Caco-2 (cell line): ENCODE measurements at regions not wholly inside any gene's neighbourhood (a gene's known extent, or its start where the extent isn't known, plus 50 kb on each side); places are given as distances from the start of the nearest gene placed in this dataset.

Source experiments
- BruUV-seq: library from RNA; stranded (reverse); fragments of 400-500 nt; replicated peaks from 2 replicates; lab custom pipeline; 2021; lab: Mats Ljungman, UMichigan
- CTCF ChIA-PET: fragments of 300-600 bp; sonication (Branson Sonifier 250); formaldehyde crosslinking; loops from one replicate; lab custom pipeline; 2022; ENCODE audit warnings: antibody characterized with exemption; lab: Charles Lee
- POLR2A ChIA-PET: fragments of 300-600 bp; sonication (Branson Sonifier 250); formaldehyde crosslinking; loops from one replicate; lab custom pipeline; 2022; ENCODE audit warnings: antibody characterized with exemption; lab: Charles Lee
- DNase-seq, 2 experiments: peaks; one replicate each; pipeline versions ENCODE4 v3.0.0 to v3.0.0-alpha.2; 2020 to 2022
- H3K27me3 ChIP-seq: replicated peaks from 2 replicates; pipeline ENCODE4 v1.6.0; 2011; ENCODE audit warnings: low read length; ENCODE audit not compliant: control insufficient read depth, insufficient read depth
- H3K36me3 ChIP-seq: 2 replicates; pipeline ENCODE4 v1.5.1; 2011; ENCODE audit warnings: low read length; ENCODE audit not compliant: control insufficient read depth, insufficient read depth
- H3K4me1 ChIP-seq: fragments of 250-450 bp; sonication (Bioruptor Pico); 2 replicates; pipeline ENCODE4 v1.5.1; 2020; ENCODE audit warnings: mild to moderate bottlenecking
- H3K4me3 ChIP-seq: 2 replicates; pipeline ENCODE4 v1.5.1; 2011; ENCODE audit warnings: low read depth, mild to moderate bottlenecking, control low read depth, low read length
- H3K9me3 ChIP-seq: fragments of 250-450 bp; sonication (Bioruptor Pico); 2 replicates; pipeline ENCODE4 v1.5.1; 2020; ENCODE audit warnings: mild to moderate bottlenecking, moderate library complexity
- H3K27ac Mint-ChIP-seq: one replicate; pipeline ENCODE4 v1.8.0; 2022; ENCODE audit warnings: mixed read lengths; ENCODE audit not compliant: unreplicated experiment
- H3K27me3 Mint-ChIP-seq: one replicate; pipeline ENCODE4 v1.8.0; 2022; ENCODE audit warnings: mixed read lengths; ENCODE audit not compliant: insufficient read depth, unreplicated experiment
- H3K36me3 Mint-ChIP-seq: one replicate; pipeline ENCODE4 v1.8.0; 2022; ENCODE audit warnings: mild to moderate bottlenecking, mixed read lengths; ENCODE audit not compliant: insufficient read depth, unreplicated experiment
- H3K4me1 Mint-ChIP-seq: one replicate; pipeline ENCODE4 v1.8.0; 2022; ENCODE audit warnings: low read depth, mixed read lengths; ENCODE audit not compliant: unreplicated experiment
- H3K4me3 Mint-ChIP-seq: one replicate; pipeline ENCODE4 v1.8.0; 2022; ENCODE audit warnings: mild to moderate bottlenecking, moderate library complexity, mixed read lengths; ENCODE audit not compliant: unreplicated experiment
- H3K9me3 Mint-ChIP-seq: one replicate; pipeline ENCODE4 v1.8.0; 2022; ENCODE audit warnings: mixed read lengths; ENCODE audit not compliant: unreplicated experiment
- CTCF ChIP-seq, 2 experiments: fragments of 200-600 bp in 1 of 2; IDR thresholded peaks; 1 replicate in 1 of 2; 2 replicates in 1 of 2; pipeline versions ENCODE4 v1.5.1 to v1.8.0; 2011 to 2022; ENCODE audit warnings: antibody characterized with exemption in 1 of 2, control low read depth in 1 of 2, inconsistent platforms in 1 of 2, low read depth in 1 of 2, low read length in 1 of 2, mild to moderate bottlenecking in 1 of 2, moderate library complexity in 1 of 2; ENCODE audit not compliant: insufficient read depth in 1 of 2, severe bottlenecking in 1 of 2, unreplicated experiment in 1 of 2
- intact Hi-C: fragments of 100-400 bp; cut with micrococcal nuclease; formaldehyde crosslinking; loops from one replicate; pipeline ENCODE4 v1.10.0; 2022; ENCODE audit not compliant: unreplicated experiment

GRCh38 chr12:131345521-131346436, 365.1 kb upstream of the SFSWAP start:
- Mint-ChIP-seq H3K27ac (no peak overlapping the region), H3K36me3 (no peaks in the 10 kb centered on the region), H3K9me3 (no peaks in the 10 kb centered on the region), H3K4me1 (no peaks in the 10 kb centered on the region), H3K4me3 (no peak overlapping the region), H3K27me3 (peaks cover 12% of the 10 kb centered on the region)
- no peaks in the 10 kb centered on the region for H3K36me3 ChIP-seq
- no peak overlapping the region for H3K4me3 ChIP-seq
- no peaks in the 10 kb centered on the region for H3K4me1 ChIP-seq
- no peaks in the 10 kb centered on the region for H3K9me3 ChIP-seq
- BruUV-seq, result no TSS peak
- intact Hi-C loops, result no loop called here
- ChIA-PET POLR2A (no interaction called here), CTCF (no interaction called here)
- no peaks in the 10 kb centered on the region; the same call in 1 of the 2 replicates for H3K27me3 ChIP-seq
- no peak for DNase-seq
- no peak for TF ChIP-seq CTCF (IDR thresholded peaks at IDR 0.05; ENCODE audit: insufficient read depth in 1 of 2, low read depth in 1 of 2, low read length in 1 of 2, severe bottlenecking in 1 of 2, unreplicated experiment in 1 of 2)

GRCh38 chr12:131346555-131347344, 364.1 kb upstream of the SFSWAP start:
- Mint-ChIP-seq H3K9me3 (no peaks in the 10 kb centered on the region), H3K36me3 (no peaks in the 10 kb centered on the region), H3K4me1 (no peaks in the 10 kb centered on the region), H3K4me3 (no peak overlapping the region), H3K27me3 (peaks cover 12% of the 10 kb centered on the region), H3K27ac (no peak overlapping the region)
- Histone ChIP-seq H3K36me3 (no peaks in the 10 kb centered on the region), H3K4me3 (no peak overlapping the region), H3K9me3 (0 out of 2 replicates have a peak, but pooled peaks cover 2% of the 10 kb centered on the region), H3K4me1 (no peaks in the 10 kb centered on the region), H3K27me3 (no peaks in the 10 kb centered on the region; the same call in 1 of the 2 replicates)
- BruUV-seq, result no TSS peak
- TF ChIP-seq CTCF (IDR thresholded peaks at IDR 0.05; ENCODE audit: insufficient read depth in 1 of 2, low read depth in 1 of 2, low read length in 1 of 2, severe bottlenecking in 1 of 2, unreplicated experiment in 1 of 2), result no peak
- POLR2A ChIA-PET, result no interaction called here
- CTCF ChIA-PET, result no interaction called here
- no peak for DNase-seq
- intact Hi-C loops, result no loop called here

GRCh38 chr12:131347345-131347714, 363.6 kb upstream of the SFSWAP start:
- BruUV-seq, result no TSS peak
- Histone ChIP-seq H3K27me3 (no peaks in the 10 kb centered on the region; the same call in 1 of the 2 replicates), H3K9me3 (0 out of 2 replicates have a peak, but pooled peaks cover 5% of the 10 kb centered on the region), H3K4me1 (no peaks in the 10 kb centered on the region), H3K36me3 (no peaks in the 10 kb centered on the region), H3K4me3 (no peak overlapping the region)
- no peak for DNase-seq
- intact Hi-C loops, result no loop called here
- Mint-ChIP-seq H3K4me3 (no peak overlapping the region), H3K36me3 (no peaks in the 10 kb centered on the region), H3K9me3 (no peaks in the 10 kb centered on the region), H3K4me1 (no peaks in the 10 kb centered on the region), H3K27ac (no peak overlapping the region), H3K27me3 (peaks cover 12% of the 10 kb centered on the region)
- ChIA-PET CTCF (no interaction called here), POLR2A (no interaction called here)
- no peak for TF ChIP-seq CTCF (IDR thresholded peaks at IDR 0.05; ENCODE audit: insufficient read depth in 1 of 2, low read depth in 1 of 2, low read length in 1 of 2, severe bottlenecking in 1 of 2, unreplicated experiment in 1 of 2)
